Raji (cell line): ENCODE measurements at regions not wholly inside any gene's neighbourhood (a gene's known extent, or its start where the extent isn't known, plus 50 kb on each side); places are given as distances from the start of the nearest gene placed in this dataset.

Experiments used
- POLR2A ChIP-seq: IDR thresholded peaks from 2 replicates; pipeline ENCODE4 v1.6.1; 2011; ENCODE audit warnings: low read depth, low read length, control low read depth; ENCODE audit not compliant: insufficient read depth

- no peak for TF ChIP-seq POLR2A
Observed at GRCh38 chr6:43867996-43868395, 98.0 kb downstream of the VEGFA start.

- TF ChIP-seq POLR2A, result no peak
Observed at GRCh38 chr6:43867246-43867645, 97.2 kb downstream of the VEGFA start.

- TF ChIP-seq POLR2A, result no peak
Observed at GRCh38 chr6:43865932-43866645, 96.1 kb downstream of the VEGFA start.

- no peak for TF ChIP-seq POLR2A
Observed at GRCh38 chr6:43865086-43865485, 95.1 kb downstream of the VEGFA start.

GRCh38 chr6:43862925-43863324 lies 92.9 kb downstream of the VEGFA start:
- TF ChIP-seq POLR2A, result no peak

- TF ChIP-seq POLR2A, result no peak
Observed at GRCh38 chr6:43861212-43861894, 91.3 kb downstream of the VEGFA start.

- no peak for TF ChIP-seq POLR2A
Observed at GRCh38 chr6:43860285-43860684, 90.3 kb downstream of the VEGFA start.

- no peak for TF ChIP-seq POLR2A
Observed at GRCh38 chr6:43859213-43859612, 89.2 kb downstream of the VEGFA start.

GRCh38 chr6:43858161-43859153 lies 88.4 kb downstream of the VEGFA start:
- no peak for TF ChIP-seq POLR2A

GRCh38 chr6:43856005-43856765 lies 86.2 kb downstream of the VEGFA start:
- no peak for TF ChIP-seq POLR2A

- no peak for TF ChIP-seq POLR2A
Observed at GRCh38 chr6:43855247-43855646, 85.2 kb downstream of the VEGFA start.

GRCh38 chr6:43853066-43853650 lies 83.1 kb downstream of the VEGFA start:
- no peak for TF ChIP-seq POLR2A

GRCh38 chr6:43852350-43852864 lies 82.4 kb downstream of the VEGFA start:
- no peak for TF ChIP-seq POLR2A

- no peak for TF ChIP-seq POLR2A
Observed at GRCh38 chr6:43851204-43851865, 81.3 kb downstream of the VEGFA start.
